Osteoblast (primary cell): ENCODE measurements at regions not wholly inside any gene's neighbourhood (a gene's known extent, or its start where the extent isn't known, plus 50 kb on each side); places are given as distances from the start of the nearest gene placed in this dataset.

Experiments
- DNase-seq: peaks from one replicate; pipeline ENCODE4 v3.0.0; 2011; ENCODE audit warnings: low spot score, mixed read lengths; ENCODE audit not compliant: insufficient read length; ENCODE audit errors: missing footprints
- H2AFZ ChIP-seq: 2 replicates; pipeline ENCODE4 v1.6.0; 2011; ENCODE audit warnings: mild to moderate bottlenecking, low read length
- H3K27ac ChIP-seq: 2 replicates; pipeline ENCODE4 v1.5.1; 2011; ENCODE audit warnings: mild to moderate bottlenecking, low read depth, low read length, moderate library complexity
- H3K27me3 ChIP-seq: 2 replicates; pipeline ENCODE4 v1.6.0; 2012; ENCODE audit warnings: mild to moderate bottlenecking, control low read depth, inconsistent platforms, low read length, moderate library complexity; ENCODE audit not compliant: insufficient read depth
- H3K36me3 ChIP-seq: 2 replicates; pipeline ENCODE4 v1.5.1; 2011; ENCODE audit warnings: mild to moderate bottlenecking, low read length, control low read depth, moderate library complexity; ENCODE audit not compliant: insufficient read depth
- H3K4me1 ChIP-seq: 2 replicates; pipeline ENCODE4 v1.5.1; 2011; ENCODE audit warnings: mild to moderate bottlenecking, low read length, control low read depth, moderate library complexity; ENCODE audit not compliant: insufficient read depth
- H3K4me2 ChIP-seq: 2 replicates; pipeline ENCODE4 v1.6.0; 2011; ENCODE audit warnings: mild to moderate bottlenecking, low read length; ENCODE audit not compliant: insufficient read depth
- H3K4me3 ChIP-seq: fragments of 200-600 bp; sonication (generic); 3 replicates; pipeline ENCODE4 v1.5.1; 2012; ENCODE audit warnings: mild to moderate bottlenecking, low read length, inconsistent platforms; ENCODE audit not compliant: insufficient read depth
- H3K79me2 ChIP-seq: 2 replicates; pipeline ENCODE4 v1.6.0; 2012; ENCODE audit warnings: mild to moderate bottlenecking, low read length, control low read depth, inconsistent platforms; ENCODE audit not compliant: insufficient read depth
- H3K9me3 ChIP-seq: 2 replicates; pipeline ENCODE4 v1.5.1; 2011; ENCODE audit warnings: low read depth, low read length, control low read depth
- H4K20me1 ChIP-seq: 2 replicates; pipeline ENCODE4 v1.6.0; 2012; ENCODE audit warnings: mild to moderate bottlenecking, low read length, control low read depth; ENCODE audit not compliant: insufficient read depth
- CTCF ChIP-seq: IDR thresholded peaks from 2 replicates; pipeline ENCODE4 v1.5.1; 2011; ENCODE audit warnings: mild to moderate bottlenecking, low read depth, low read length, moderate library complexity; ENCODE audit errors: extremely low read depth

- Histone ChIP-seq H3K36me3 (no peaks in the 10 kb centered on the region), H3K4me1 (no peaks in the 10 kb centered on the region), H3K27me3 (peaks cover 3% of the 10 kb centered on the region), H3K79me2 (no peaks in the 10 kb centered on the region), H3K27ac (no peak overlapping the region), H4K20me1 (no peaks in the 10 kb centered on the region), H3K4me2 (no peak overlapping the region), H2AFZ (no peak overlapping the region), H3K9me3 (no peaks in the 10 kb centered on the region), H3K4me3 (no peak overlapping the region)
- no peak for TF ChIP-seq CTCF
- no peak for DNase-seq
Observed at GRCh38 chr17:77018504-77018903, 122.3 kb upstream of the SEC14L1 start.

DNA sequence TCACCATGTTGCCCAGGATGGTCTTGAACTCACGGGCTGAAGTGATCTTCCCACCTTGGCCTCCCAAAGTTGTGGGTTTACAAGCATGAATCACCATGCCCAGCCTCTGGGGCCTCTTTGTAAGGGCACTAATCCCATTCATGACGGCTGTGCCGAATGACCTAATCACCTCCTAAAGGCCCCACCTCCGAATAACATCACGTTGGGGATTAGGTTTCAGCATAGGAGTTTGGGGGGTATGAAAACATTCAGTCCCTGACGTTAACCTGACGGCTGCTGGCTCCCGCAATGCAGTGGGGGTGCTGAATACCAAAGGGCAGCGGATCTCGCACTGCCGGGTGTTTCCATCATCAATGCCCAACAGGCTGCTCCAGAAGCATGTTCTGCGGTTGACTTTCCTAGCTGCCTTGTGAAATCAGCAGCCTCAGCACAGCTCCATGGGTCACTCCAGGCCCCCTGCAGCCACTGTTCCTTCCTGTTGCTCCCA, 120.8 kb upstream of the SEC14L1 start:
- Histone ChIP-seq H3K4me1 (no peaks in the 10 kb centered on the region), H3K4me3 (no peak overlapping the region), H3K4me2 (no peak overlapping the region), H3K9me3 (no peaks in the 10 kb centered on the region), H3K36me3 (no peaks in the 10 kb centered on the region), H3K27me3 (peaks cover 3% of the 10 kb centered on the region), H4K20me1 (no peaks in the 10 kb centered on the region), H3K27ac (no peak overlapping the region), H3K79me2 (no peaks in the 10 kb centered on the region), H2AFZ (no peak overlapping the region)
- TF ChIP-seq CTCF: no peak
- no peak for DNase-seq

GRCh38 chr17:77020973-77021372, 119.8 kb upstream of the SEC14L1 start:
- no peaks in the 10 kb centered on the region for H4K20me1 ChIP-seq
- no peak overlapping the region for H3K4me3 ChIP-seq
- peaks cover 3% of the 10 kb centered on the region for H3K27me3 ChIP-seq
- DNase-seq: no peak
- H3K4me1 ChIP-seq: no peaks in the 10 kb centered on the region
- no peaks in the 10 kb centered on the region for H3K9me3 ChIP-seq
- TF ChIP-seq CTCF: no peak
- no peak overlapping the region for H2AFZ ChIP-seq
- no peak overlapping the region for H3K4me2 ChIP-seq
- H3K79me2 ChIP-seq: no peaks in the 10 kb centered on the region
- H3K36me3 ChIP-seq: no peaks in the 10 kb centered on the region
- H3K27ac ChIP-seq: no peak overlapping the region

GRCh38 chr17:77022766-77023165, 118.0 kb upstream of the SEC14L1 start:
- TF ChIP-seq CTCF: no peak
- H3K79me2 ChIP-seq: no peaks in the 10 kb centered on the region
- no peaks in the 10 kb centered on the region for H3K4me1 ChIP-seq
- no peak overlapping the region for H3K4me2 ChIP-seq
- H3K4me3 ChIP-seq: no peak overlapping the region
- H3K9me3 ChIP-seq: no peaks in the 10 kb centered on the region
- H3K27ac ChIP-seq: no peak overlapping the region
- peaks cover 3% of the 10 kb centered on the region for H3K27me3 ChIP-seq
- H3K36me3 ChIP-seq: no peaks in the 10 kb centered on the region
- no peaks in the 10 kb centered on the region for H4K20me1 ChIP-seq
- no peak for DNase-seq
- H2AFZ ChIP-seq: no peak overlapping the region
